Suprapubic skin (tissue), 4 donors: ENCODE measurements at regions not wholly inside any gene's neighbourhood (a gene's known extent, or its start where the extent isn't known, plus 50 kb on each side); places are given as distances from the start of the nearest gene placed in this dataset.

ENCODE experiments used
- DNase-seq, 2 donors: peaks; one replicate each; pipeline ENCODE4 v3.0.0-alpha.2; 2019; ENCODE audit warnings: low spot score in 2 of 2
- H3K27ac ChIP-seq: fragments of 200-600 bp; sonication (generic); one replicate; pipeline ENCODE4 v1.5.1; 2019
- H3K27me3 ChIP-seq: fragments of 200-600 bp; sonication (generic); one replicate; pipeline ENCODE4 v1.5.1; 2019
- H3K36me3 ChIP-seq: fragments of 200-600 bp; sonication (generic); one replicate; pipeline ENCODE4 v1.5.1; 2019
- H3K4me1 ChIP-seq: fragments of 200-600 bp; sonication (generic); one replicate; pipeline ENCODE4 v1.5.1; 2019
- H3K4me3 ChIP-seq: fragments of 200-600 bp; sonication (generic); one replicate; pipeline ENCODE4 v1.5.1; 2019; ENCODE audit warnings: mild to moderate bottlenecking
- H3K9me3 ChIP-seq: fragments of 200-600 bp; sonication (generic); one replicate; pipeline ENCODE4 v1.5.1; 2019
- EP300 ChIP-seq: sonication (generic); formaldehyde crosslinking; IDR thresholded peaks from one replicate; pipeline ENCODE4 v1.6.1; 2017; ENCODE audit warnings: antibody characterized with exemption
- POLR2A ChIP-seq, 2 donors: fragments of 450-650 bp; IDR thresholded peaks; one replicate each; pipeline ENCODE4 v1.6.1; 2017; ENCODE audit warnings: antibody characterized with exemption in 2 of 2, mild to moderate bottlenecking in 2 of 2, moderate library complexity in 2 of 2
- POLR2AphosphoS5 ChIP-seq, 3 donors: sonication (generic); formaldehyde crosslinking; IDR thresholded peaks; one replicate each; pipeline ENCODE4 v1.6.1; 2017; ENCODE audit warnings: antibody characterized with exemption in 3 of 3
- WGBS: methylation state at CpG from one replicate; pipeline ENCODE4 v1.1.5; 2018; 5-methylcytosine and 5-hydroxymethylcytosine counted together
- TF ChIP-seq, protein P1 (sequence below), 2 donors: fragments of 200-600 bp in 1 of 2; fragments of 450-650 bp in 1 of 2; sonication (generic) in 1 of 2; IDR thresholded peaks; one replicate each; pipeline ENCODE4 v1.5.1; 2016 to 2019; ENCODE audit warnings: antibody characterized with exemption in 2 of 2, mild to moderate bottlenecking in 1 of 2, moderate library complexity in 1 of 2

DNA sequence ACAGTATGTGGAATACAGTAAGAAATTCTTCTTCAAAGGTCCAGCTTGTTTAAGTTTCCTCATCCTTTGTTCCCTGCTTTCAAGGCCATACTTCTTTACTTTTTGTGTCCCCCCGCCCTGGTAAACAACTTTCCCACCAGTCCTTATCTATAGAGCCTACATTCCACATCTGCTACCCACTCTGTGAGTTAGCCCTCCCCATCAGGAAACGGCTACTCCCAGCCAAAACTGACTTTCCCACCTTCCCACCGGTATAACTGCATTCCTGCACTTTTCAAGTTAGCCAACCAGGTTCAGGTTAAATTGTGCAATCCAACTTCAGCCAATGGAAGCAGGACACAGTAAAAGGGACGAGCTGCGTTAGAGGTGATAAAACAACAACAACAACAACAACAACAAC is 186.9 kb downstream of the DDX3Y start:
- Histone ChIP-seq H3K27me3 (no peaks in the 10 kb centered on the region), H3K36me3 (no peaks in the 10 kb centered on the region), H3K9me3 (no peaks in the 10 kb centered on the region), H3K4me3 (no peak overlapping the region), H3K27ac (no peak overlapping the region), H3K4me1 (no peaks in the 10 kb centered on the region)
- DNase-seq = no peak
- WGBS = no CpG with 5 or more reads among the region's 5 CpGs
- TF ChIP-seq EP300 (no peak), POLR2A (IDR thresholded peaks at IDR 0.05) (no peak), POLR2AphosphoS5 (IDR thresholded peaks at IDR 0.05) (no peak)
- TF ChIP-seq, protein P1, sequence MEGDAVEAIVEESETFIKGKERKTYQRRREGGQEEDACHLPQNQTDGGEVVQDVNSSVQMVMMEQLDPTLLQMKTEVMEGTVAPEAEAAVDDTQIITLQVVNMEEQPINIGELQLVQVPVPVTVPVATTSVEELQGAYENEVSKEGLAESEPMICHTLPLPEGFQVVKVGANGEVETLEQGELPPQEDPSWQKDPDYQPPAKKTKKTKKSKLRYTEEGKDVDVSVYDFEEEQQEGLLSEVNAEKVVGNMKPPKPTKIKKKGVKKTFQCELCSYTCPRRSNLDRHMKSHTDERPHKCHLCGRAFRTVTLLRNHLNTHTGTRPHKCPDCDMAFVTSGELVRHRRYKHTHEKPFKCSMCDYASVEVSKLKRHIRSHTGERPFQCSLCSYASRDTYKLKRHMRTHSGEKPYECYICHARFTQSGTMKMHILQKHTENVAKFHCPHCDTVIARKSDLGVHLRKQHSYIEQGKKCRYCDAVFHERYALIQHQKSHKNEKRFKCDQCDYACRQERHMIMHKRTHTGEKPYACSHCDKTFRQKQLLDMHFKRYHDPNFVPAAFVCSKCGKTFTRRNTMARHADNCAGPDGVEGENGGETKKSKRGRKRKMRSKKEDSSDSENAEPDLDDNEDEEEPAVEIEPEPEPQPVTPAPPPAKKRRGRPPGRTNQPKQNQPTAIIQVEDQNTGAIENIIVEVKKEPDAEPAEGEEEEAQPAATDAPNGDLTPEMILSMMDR (IDR thresholded peaks at IDR 0.05) = no peak

DNA sequence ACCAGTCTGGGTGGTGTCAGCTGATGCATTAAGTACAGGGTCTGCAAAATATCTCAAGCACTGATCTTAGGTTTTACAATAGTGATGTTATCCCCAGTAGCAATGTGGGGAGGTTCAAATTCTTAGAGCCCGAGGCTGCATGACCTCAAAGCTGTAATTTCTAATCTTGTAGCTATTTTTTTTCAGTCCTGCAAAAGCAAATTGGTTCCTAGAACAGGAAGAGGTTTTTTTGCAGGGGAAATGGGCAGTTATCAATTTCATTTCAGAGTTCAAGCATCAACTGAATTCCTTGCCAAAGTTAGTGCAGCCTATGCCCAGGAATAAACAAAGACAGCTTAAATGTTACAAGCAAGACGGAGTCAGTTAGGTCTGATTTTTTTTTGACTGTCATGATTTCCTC is 188.3 kb downstream of the DDX3Y start:
- no peak overlapping the region for H3K27ac ChIP-seq
- no peak overlapping the region for H3K4me3 ChIP-seq
- no CpG with 5 or more reads among the region's 2 CpGs for WGBS
- TF ChIP-seq POLR2A (IDR thresholded peaks at IDR 0.05) = no peak
- TF ChIP-seq EP300 = no peak
- TF ChIP-seq POLR2AphosphoS5 (IDR thresholded peaks at IDR 0.05) = no peak
- TF ChIP-seq, protein P1 (IDR thresholded peaks at IDR 0.05) = no peak
- no peaks in the 10 kb centered on the region for H3K9me3 ChIP-seq
- H3K36me3 ChIP-seq = no peaks in the 10 kb centered on the region
- no peak for DNase-seq
- no peaks in the 10 kb centered on the region for H3K4me1 ChIP-seq
- no peaks in the 10 kb centered on the region for H3K27me3 ChIP-seq

DNA sequence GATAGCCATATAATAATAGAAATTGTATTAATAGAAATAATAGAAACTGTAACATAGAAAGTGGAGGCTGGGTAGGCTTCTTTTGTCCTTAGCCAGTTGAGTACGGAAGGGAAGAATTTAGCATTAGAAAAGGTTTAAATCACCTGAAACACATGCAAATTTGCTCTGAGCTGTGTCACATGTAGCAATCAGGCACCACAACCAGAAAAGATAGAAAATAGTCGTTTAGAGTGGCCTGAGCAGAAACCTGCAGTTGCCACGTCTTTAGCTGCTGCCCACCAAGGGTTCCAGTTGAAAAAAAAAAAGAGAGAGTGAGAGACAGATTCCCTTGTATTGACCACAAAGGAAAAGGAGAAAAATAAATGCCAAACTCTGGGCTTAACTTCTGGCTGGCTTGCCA is 188.8 kb downstream of the DDX3Y start:
- no peaks in the 10 kb centered on the region for H3K36me3 ChIP-seq
- WGBS = no CpG with 5 or more reads among the region's 3 CpGs
- no peak overlapping the region for H3K27ac ChIP-seq
- no peaks in the 10 kb centered on the region for H3K4me1 ChIP-seq
- DNase-seq = no peak
- no peaks in the 10 kb centered on the region for H3K27me3 ChIP-seq
- H3K9me3 ChIP-seq = no peaks in the 10 kb centered on the region
- no peak for TF ChIP-seq EP300
- no peak for TF ChIP-seq POLR2A (IDR thresholded peaks at IDR 0.05)
- TF ChIP-seq, protein P1 (IDR thresholded peaks at IDR 0.05) = no peak
- TF ChIP-seq POLR2AphosphoS5 (IDR thresholded peaks at IDR 0.05) = no peak
- H3K4me3 ChIP-seq = no peak overlapping the region

DNA sequence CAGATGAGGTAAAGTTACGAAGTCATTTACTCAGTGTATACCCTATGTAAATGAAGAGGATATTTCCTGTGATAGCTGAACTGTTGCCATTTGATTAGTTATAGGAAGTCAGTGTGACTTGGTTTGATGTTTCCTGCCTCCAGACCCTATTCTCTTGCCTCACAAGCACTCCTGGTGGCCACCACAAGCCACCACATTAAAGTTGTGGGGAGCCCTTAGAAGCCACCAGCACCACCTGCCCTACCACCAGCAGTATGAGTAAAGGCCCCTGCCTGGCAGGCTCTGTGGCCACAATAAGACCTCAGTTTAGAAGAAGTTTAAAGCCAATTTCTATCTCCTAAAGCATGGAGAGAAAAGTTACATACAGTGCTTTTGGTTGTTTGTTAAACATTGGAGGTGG is 189.7 kb downstream of the DDX3Y start:
- TF ChIP-seq EP300 (no peak), POLR2A (IDR thresholded peaks at IDR 0.05) (no peak), POLR2AphosphoS5 (IDR thresholded peaks at IDR 0.05) (no peak)
- TF ChIP-seq, protein P1 (IDR thresholded peaks at IDR 0.05) = no peak
- Histone ChIP-seq H3K36me3 (no peaks in the 10 kb centered on the region), H3K27ac (no peak overlapping the region), H3K4me1 (no peaks in the 10 kb centered on the region), H3K4me3 (no peak overlapping the region), H3K9me3 (no peaks in the 10 kb centered on the region), H3K27me3 (no peaks in the 10 kb centered on the region)
- no CpG with 5 or more reads among the region's 1 CpG for WGBS
- DNase-seq = no peak

DNA sequence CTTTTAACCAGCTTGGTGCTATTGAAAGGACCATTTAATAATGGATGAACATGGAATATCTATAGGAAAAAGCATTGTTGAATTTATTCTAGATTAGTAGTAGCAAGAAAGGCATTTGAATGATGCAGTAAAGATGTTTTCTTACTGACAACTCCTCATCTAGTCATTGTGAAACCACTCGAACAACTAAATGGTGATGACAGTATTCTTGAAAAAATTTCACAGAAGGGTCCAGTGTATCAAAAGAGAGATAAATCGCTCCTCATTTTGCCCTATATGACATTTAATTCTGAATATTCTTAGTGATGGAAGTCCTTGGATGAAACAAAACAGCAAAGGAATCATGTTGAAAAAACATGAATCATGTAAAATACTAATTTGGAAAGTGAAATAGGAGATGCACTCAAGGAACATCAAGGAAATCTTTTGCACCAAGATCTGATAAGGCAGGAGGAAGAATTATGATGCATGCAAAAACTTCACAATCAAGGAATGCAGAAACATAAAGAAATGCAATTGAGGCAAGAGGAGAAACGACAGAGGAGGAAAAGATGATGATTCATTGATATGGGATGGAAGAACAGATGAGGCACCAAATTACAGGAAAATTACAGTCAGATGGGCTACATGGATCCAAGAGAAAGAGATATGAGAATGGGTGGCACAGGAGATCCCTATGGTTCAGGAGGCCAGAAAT is 190.4 kb downstream of the DDX3Y start:
- no peak for DNase-seq
- Histone ChIP-seq H3K4me3 (no peak overlapping the region), H3K4me1 (no peaks in the 10 kb centered on the region), H3K27ac (no peak overlapping the region), H3K9me3 (no peaks in the 10 kb centered on the region), H3K27me3 (no peaks in the 10 kb centered on the region), H3K36me3 (no peaks in the 10 kb centered on the region)
- TF ChIP-seq POLR2AphosphoS5 (IDR thresholded peaks at IDR 0.05) = no peak
- no peak for TF ChIP-seq POLR2A (IDR thresholded peaks at IDR 0.05)
- TF ChIP-seq EP300 = no peak
- TF ChIP-seq, protein P1 (IDR thresholded peaks at IDR 0.05) = no peak
- WGBS = no CpG with 5 or more reads among the region's 3 CpGs
